ENCODE measurements at regions not wholly inside any gene's neighbourhood (a gene's known extent, or its start where the extent isn't known, plus 50 kb on each side); places are given as distances from the start of the nearest gene placed in this dataset.
A peak's percentile ranks its signal among the peaks of the same experiment; 100 is the strongest.
"Not testable (repeated sequence)": the region's sequence is repeated elsewhere in the genome, so short reads cannot be mapped to it uniquely, and the experiment has no call there.

- no peak for DNase-seq (ENCODE audit: low read depth in 1 of 2, low spot score in 1 of 2)
Measured at GRCh38 chr6:13874191-13874549, 50.6 kb upstream of the RNF182 start.

DNA sequence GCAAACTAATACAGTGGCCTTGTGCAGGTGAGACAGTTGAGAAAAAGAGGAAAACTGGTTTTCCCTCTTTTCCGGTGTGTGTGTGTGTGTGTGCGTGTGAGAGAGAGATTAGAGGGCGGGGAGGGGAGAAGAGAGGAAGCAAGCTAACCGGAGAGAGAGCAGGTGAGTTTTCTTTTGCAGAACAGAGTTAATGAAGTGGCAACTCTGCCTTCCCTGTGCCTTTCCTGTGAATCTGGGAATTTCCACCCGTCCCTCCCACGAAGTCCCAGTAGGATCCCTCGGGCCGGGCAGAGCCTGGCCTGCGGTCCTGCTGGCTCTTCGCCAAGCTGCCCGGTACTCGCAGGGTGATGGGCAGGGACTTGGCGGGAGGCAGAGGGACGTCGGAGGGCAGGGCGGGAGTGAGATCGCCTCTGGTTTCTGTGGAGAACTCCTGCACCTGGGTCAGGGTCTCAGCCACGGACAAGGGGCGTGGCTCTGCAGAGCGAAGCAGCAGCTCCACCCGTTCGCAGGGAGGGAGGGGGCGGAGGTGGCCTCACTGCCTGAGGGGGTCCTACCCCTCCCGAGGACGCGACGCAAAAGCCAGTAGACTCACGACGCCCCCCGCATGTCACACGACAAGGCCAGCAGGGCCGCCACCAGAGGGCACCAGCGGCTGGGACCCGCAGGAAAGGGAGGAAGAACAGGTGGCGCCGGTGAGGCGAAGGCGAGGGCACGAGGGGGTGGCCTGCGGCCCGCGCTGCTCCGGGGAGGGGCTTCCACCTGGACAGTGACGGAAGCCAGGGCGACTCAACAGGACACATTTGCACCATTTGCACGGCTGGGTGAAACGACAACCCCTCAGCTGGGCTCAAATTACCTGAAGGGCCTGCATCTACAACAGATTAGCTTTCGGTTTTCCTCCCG, 51.2 kb upstream of the RNF182 start:
- DNase-seq (ENCODE audit: low read depth in 1 of 2, low spot score in 1 of 2): peak; percentile 40 to 64

- no peak for DNase-seq (ENCODE audit: low read depth in 1 of 2, low spot score in 1 of 2)
Measured at GRCh38 chr6:13872681-13873080, 52.1 kb upstream of the RNF182 start.

- DNase-seq (ENCODE audit: low read depth in 1 of 2, low spot score in 1 of 2): not testable (repeated sequence)
Measured at GRCh38 chr6:13872006-13872405, 52.7 kb upstream of the RNF182 start.

GRCh38 chr6:13870214-13870830, 54.4 kb upstream of the RNF182 start:
- no peak for DNase-seq (ENCODE audit: low read depth in 1 of 2, low spot score in 1 of 2)

DNA sequence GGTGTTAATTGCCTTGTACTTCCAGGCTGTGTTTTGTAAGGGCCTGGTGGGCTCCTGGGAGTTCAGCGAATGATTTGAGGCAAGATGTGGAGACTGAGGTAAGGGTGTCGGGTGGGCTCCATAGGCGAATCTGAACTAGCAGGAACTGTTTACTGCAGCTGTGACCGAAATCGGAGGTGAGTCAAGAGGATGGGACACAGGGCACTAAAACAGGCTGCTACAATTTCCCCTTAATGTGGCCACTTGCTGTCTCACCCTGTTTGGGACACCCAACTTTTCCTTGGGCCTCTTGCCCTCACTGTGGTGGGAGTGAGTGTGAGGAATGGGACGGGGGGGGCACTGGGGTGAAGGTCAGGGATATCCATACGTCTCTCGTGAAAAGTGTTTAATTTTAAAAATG, 53.9 kb upstream of the MCUR1 start:
- no peak for DNase-seq (ENCODE audit: low read depth in 1 of 2, low spot score in 1 of 2)

- no peak for DNase-seq (ENCODE audit: low read depth in 1 of 2, low spot score in 1 of 2)
Measured at GRCh38 chr6:13866301-13866700, 51.9 kb upstream of the MCUR1 start.

GRCh38 chr6:13865141-13865540, 50.8 kb upstream of the MCUR1 start:
- no peak for DNase-seq (ENCODE audit: low read depth in 1 of 2, low spot score in 1 of 2)

DNA sequence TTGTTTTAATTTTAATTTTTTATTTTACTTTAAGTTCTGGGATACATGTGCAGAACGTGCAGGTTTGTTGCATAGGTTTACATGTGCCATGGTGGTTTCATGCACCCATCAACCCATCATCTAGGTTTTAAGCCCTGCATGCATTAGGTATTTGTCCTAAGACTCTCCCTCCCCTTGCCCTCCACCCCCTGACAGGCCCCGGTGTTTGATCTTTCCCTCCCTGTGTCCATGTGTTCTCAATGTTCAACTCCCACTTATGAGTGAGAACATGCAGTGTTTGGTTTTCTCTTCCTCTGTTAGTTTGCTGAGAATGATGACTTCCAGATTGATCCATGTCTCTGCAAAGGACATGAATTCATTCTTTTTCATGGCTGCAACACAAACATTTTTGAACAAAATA, 50.3 kb upstream of the MCUR1 start:
- DNase-seq (ENCODE audit: low read depth in 1 of 2, low spot score in 1 of 2): not testable (repeated sequence)

Data from stimulated activated CD4-positive, alpha-beta T cell treated with anti-CD3 and anti-CD28 coated beads, Interleukin-15, amount 100 ng/mL, for 1 hour (primary cell).